ENCODE measurements at regions not wholly inside any gene's neighbourhood (a gene's known extent, or its start where the extent isn't known, plus 50 kb on each side); places are given as distances from the start of the nearest gene placed in this dataset.

GRCh38 chr15:97101572-97101971 lies 771.1 kb downstream of the NR2F2 start:
- Histone ChIP-seq H3K4me1 (ENCODE audit: low read length) (no peaks in the 10 kb centered on the region), H3K4me2 (ENCODE audit: low read depth, low read length) (no peak overlapping the region), H3K9me3 (replicated peaks; ENCODE audit: insufficient read depth, low read length) (no peaks in the 10 kb centered on the region), H3K36me3 (replicated peaks; ENCODE audit: insufficient read depth, low read length) (no peaks in the 10 kb centered on the region), H2AFZ (ENCODE audit: low read length) (no peak overlapping the region), H3K79me2 (ENCODE audit: low read length) (no peaks in the 10 kb centered on the region), H3K9me2 (replicated peaks; ENCODE audit: insufficient read depth, low read length) (no peaks in the 10 kb centered on the region), H3F3A (ENCODE audit: insufficient read depth, low read length) (no peaks in the 10 kb centered on the region), H3K27me3 (replicated peaks; ENCODE audit: insufficient read depth, low read length) (no peaks in the 10 kb centered on the region), H3K4me3 (ENCODE audit: low read length) (no peak overlapping the region), H3K27ac (ENCODE audit: low read length) (no peak overlapping the region), H3K9ac (ENCODE audit: low read length) (no peak overlapping the region), H4K20me1 (ENCODE audit: insufficient read depth, low read length) (no peaks in the 10 kb centered on the region)
- no peak for DNase-seq
- TF ChIP-seq, protein P1, sequence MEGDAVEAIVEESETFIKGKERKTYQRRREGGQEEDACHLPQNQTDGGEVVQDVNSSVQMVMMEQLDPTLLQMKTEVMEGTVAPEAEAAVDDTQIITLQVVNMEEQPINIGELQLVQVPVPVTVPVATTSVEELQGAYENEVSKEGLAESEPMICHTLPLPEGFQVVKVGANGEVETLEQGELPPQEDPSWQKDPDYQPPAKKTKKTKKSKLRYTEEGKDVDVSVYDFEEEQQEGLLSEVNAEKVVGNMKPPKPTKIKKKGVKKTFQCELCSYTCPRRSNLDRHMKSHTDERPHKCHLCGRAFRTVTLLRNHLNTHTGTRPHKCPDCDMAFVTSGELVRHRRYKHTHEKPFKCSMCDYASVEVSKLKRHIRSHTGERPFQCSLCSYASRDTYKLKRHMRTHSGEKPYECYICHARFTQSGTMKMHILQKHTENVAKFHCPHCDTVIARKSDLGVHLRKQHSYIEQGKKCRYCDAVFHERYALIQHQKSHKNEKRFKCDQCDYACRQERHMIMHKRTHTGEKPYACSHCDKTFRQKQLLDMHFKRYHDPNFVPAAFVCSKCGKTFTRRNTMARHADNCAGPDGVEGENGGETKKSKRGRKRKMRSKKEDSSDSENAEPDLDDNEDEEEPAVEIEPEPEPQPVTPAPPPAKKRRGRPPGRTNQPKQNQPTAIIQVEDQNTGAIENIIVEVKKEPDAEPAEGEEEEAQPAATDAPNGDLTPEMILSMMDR (IDR thresholded peaks at IDR 0.05; ENCODE audit: low read length), result no peak
- TF ChIP-seq EZH2phosphoT487 (IDR thresholded peaks at IDR 0.05; ENCODE audit: low read length), result no peak
- TF ChIP-seq EZH2 (optimal IDR thresholded peaks at IDR 0.05; ENCODE audit: low read depth, low read length), result no peak

DNA sequence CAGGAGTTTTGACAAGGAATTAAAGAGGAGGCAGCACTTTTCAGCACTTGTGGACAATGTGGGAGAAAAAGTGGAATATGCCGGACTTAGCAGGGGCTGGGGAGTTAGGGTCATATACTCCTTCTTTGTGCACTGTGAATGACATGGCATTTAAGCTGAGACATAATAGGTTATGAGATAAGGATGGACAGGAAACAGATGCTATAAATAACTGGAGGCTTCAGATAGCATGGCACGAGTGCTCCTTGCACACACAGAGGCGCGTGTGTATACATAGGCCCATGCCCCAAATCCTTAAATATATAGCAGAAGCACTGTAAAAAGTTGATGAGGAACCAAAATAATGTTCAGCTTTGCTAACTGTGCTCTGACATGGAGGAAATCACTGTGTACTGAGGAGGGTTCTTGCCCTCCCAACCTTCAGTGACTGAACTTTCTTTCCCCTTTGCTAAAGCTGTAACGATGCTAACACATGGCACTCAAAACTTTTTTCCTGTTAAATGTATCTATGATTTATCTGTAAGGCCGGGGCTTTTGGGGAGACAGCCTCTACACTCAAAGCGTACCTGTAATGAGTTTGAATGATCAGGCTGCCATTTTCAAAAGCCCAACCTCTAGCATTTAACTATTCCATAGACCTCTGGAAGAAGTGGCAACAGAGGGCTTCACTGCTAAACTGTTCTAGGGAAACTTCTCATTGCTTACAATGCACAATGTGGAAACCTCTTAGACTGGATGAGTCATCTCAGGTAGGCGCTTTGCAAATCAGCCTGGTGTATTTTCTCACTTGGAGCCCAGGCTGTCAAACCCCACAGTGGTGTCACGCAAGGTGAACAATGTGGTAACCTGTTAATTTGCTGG lies 784.6 kb downstream of the NR2F2 start:
- Histone ChIP-seq H3K79me2 (ENCODE audit: low read length) (no peaks in the 10 kb centered on the region), H3K4me3 (ENCODE audit: low read length) (no peak overlapping the region), H3K9me3 (replicated peaks; ENCODE audit: insufficient read depth, low read length) (no peaks in the 10 kb centered on the region), H3F3A (ENCODE audit: insufficient read depth, low read length) (no peaks in the 10 kb centered on the region), H3K9ac (ENCODE audit: low read length) (no peak overlapping the region), H3K36me3 (replicated peaks; ENCODE audit: insufficient read depth, low read length) (no peaks in the 10 kb centered on the region), H3K27ac (ENCODE audit: low read length) (no peak overlapping the region), H3K27me3 (replicated peaks; ENCODE audit: insufficient read depth, low read length) (no peaks in the 10 kb centered on the region), H3K4me2 (ENCODE audit: low read depth, low read length) (no peak overlapping the region), H4K20me1 (ENCODE audit: insufficient read depth, low read length) (no peaks in the 10 kb centered on the region), H2AFZ (ENCODE audit: low read length) (no peak overlapping the region), H3K9me2 (replicated peaks; ENCODE audit: insufficient read depth, low read length) (no peaks in the 10 kb centered on the region), H3K4me1 (ENCODE audit: low read length) (no peaks in the 10 kb centered on the region)
- peak; percentile 6 for DNase-seq
- TF ChIP-seq, protein P1 (IDR thresholded peaks at IDR 0.05; ENCODE audit: low read length), result no peak
- no peak for TF ChIP-seq EZH2phosphoT487 (IDR thresholded peaks at IDR 0.05; ENCODE audit: low read length)
- TF ChIP-seq EZH2 (optimal IDR thresholded peaks at IDR 0.05; ENCODE audit: low read depth, low read length), result no peak

DNA sequence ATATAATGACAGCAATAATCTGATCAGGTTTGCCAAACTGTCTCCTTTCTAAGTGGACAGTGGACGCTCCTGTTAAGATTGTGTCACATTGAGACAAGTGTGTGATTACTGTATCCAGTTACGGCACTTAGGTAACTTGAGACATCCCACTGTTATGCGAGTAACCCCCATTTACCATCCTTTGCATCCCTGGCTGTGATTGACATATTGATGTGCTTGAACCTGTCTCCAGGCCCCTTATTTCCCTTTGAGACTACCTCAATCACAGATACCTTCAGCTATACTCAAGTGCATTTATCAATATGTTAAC lies 785.2 kb downstream of the NR2F2 start:
- no peak overlapping the region for H3K4me2 ChIP-seq (ENCODE audit: low read depth, low read length)
- no peaks in the 10 kb centered on the region for H3F3A ChIP-seq (ENCODE audit: insufficient read depth, low read length)
- H3K79me2 ChIP-seq (ENCODE audit: low read length), result no peaks in the 10 kb centered on the region
- DNase-seq, result no peak
- H3K9me3 ChIP-seq (replicated peaks; ENCODE audit: insufficient read depth, low read length), result no peaks in the 10 kb centered on the region
- no peak overlapping the region for H2AFZ ChIP-seq (ENCODE audit: low read length)
- H3K9ac ChIP-seq (ENCODE audit: low read length), result no peak overlapping the region
- TF ChIP-seq EZH2phosphoT487 (IDR thresholded peaks at IDR 0.05; ENCODE audit: low read length) (no peak), EZH2 (optimal IDR thresholded peaks at IDR 0.05; ENCODE audit: low read depth, low read length) (no peak)
- TF ChIP-seq, protein P1 (IDR thresholded peaks at IDR 0.05; ENCODE audit: low read length), result no peak
- no peak overlapping the region for H3K4me3 ChIP-seq (ENCODE audit: low read length)
- H3K27ac ChIP-seq (ENCODE audit: low read length), result no peak overlapping the region
- H3K4me1 ChIP-seq (ENCODE audit: low read length), result no peaks in the 10 kb centered on the region
- H3K9me2 ChIP-seq (replicated peaks; ENCODE audit: insufficient read depth, low read length), result no peaks in the 10 kb centered on the region
- no peaks in the 10 kb centered on the region for H3K27me3 ChIP-seq (replicated peaks; ENCODE audit: insufficient read depth, low read length)
- H3K36me3 ChIP-seq (replicated peaks; ENCODE audit: insufficient read depth, low read length), result no peaks in the 10 kb centered on the region
- no peaks in the 10 kb centered on the region for H4K20me1 ChIP-seq (ENCODE audit: insufficient read depth, low read length)

Measured in MM.1S (cell line).